NB4 (cell line): ENCODE measurements at regions not wholly inside any gene's neighbourhood (a gene's known extent, or its start where the extent isn't known, plus 50 kb on each side); places are given as distances from the start of the nearest gene placed in this dataset.

Experiments used
- CTCF ChIP-seq: IDR thresholded peaks from one replicate; pipeline ENCODE4 v1.5.1; 2012; ENCODE audit warnings: low read depth, low read length
- POLR2A ChIP-seq: IDR thresholded peaks from 2 replicates; pipeline ENCODE4 v1.6.1; 2011; ENCODE audit warnings: mild to moderate bottlenecking; ENCODE audit not compliant: insufficient read length; ENCODE audit errors: extremely low read depth

DNA sequence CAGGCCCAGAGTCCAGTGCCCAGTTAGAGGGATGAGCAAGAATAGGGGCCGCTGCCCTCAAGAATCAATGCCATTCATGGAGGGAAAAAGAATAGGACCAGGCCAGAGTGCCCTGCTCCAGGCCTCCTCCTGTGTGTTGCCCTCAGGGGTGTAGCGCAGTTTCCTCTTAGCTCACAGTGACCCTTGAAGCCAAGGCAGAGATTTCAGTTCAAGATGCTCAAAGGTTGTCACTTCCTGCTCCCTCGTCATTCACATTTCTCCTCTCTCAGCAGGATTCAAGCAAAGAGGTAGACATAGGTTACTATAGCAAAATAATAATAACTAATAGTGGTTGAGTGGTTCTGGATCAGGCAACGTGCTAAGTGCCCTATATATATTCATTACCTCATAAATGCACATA lies 55.1 kb upstream of the PELI2 start:
- TF ChIP-seq CTCF: no peak
- no peak for TF ChIP-seq POLR2A
